SJSA1 (cell line): ENCODE measurements at regions not wholly inside any gene's neighbourhood (a gene's known extent, or its start where the extent isn't known, plus 50 kb on each side); places are given as distances from the start of the nearest gene placed in this dataset.
A peak's percentile ranks its signal among the peaks of the same experiment; 100 is the strongest.

Source experiments
- DNase-seq, 2 experiments: peaks; one replicate each; pipeline ENCODE4 v3.0.0-alpha.2; 2015 to 2020; ENCODE audit warnings: low spot score in 2 of 2, low read depth in 1 of 2
- H3K27ac ChIP-seq: fragments of 250-450 bp; sonication (Bioruptor Pico); 2 replicates; pipeline ENCODE4 v1.5.1; 2020; ENCODE audit warnings: mild to moderate bottlenecking, moderate library complexity
- H3K27me3 ChIP-seq: fragments of 250-450 bp; sonication (Bioruptor Pico); replicated peaks from 2 replicates; pipeline ENCODE4 v1.5.1; 2020; ENCODE audit warnings: mild to moderate bottlenecking, moderate library complexity
- H3K36me3 ChIP-seq: fragments of 250-450 bp; sonication (Bioruptor Pico); 2 replicates; pipeline ENCODE4 v1.5.1; 2020; ENCODE audit warnings: mild to moderate bottlenecking
- H3K4me1 ChIP-seq: fragments of 250-450 bp; sonication (Bioruptor Pico); replicated peaks from 2 replicates; pipeline ENCODE4 v1.6.1; 2021; ENCODE audit warnings: mild to moderate bottlenecking
- H3K4me3 ChIP-seq: fragments of 250-450 bp; sonication (Bioruptor Pico); 2 replicates; pipeline ENCODE4 v1.5.1; 2020; ENCODE audit warnings: mild to moderate bottlenecking
- H3K9me3 ChIP-seq: fragments of 250-450 bp; sonication (Bioruptor Pico); replicated peaks from 2 replicates; pipeline ENCODE4 v1.5.1; 2020; ENCODE audit warnings: mild to moderate bottlenecking

DNA sequence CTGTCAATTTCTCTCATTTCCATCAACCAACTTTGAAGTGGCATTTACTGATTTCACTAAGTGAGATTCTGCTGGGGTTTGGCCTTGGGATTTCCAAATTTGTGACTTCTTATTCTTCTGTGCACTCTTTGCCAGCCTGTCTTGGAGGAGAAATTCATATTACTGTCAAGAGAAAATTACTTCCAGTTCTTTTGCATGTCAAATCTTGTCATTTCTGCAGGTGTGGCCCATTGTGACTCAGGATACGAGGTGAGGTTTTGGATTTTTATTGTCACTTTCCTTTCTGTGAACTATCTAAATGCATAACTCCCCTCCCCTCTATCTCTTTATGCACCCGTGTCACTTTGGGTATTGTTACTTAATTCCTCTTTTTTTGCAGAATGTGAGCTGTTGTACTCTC lies 102.6 kb upstream of the GUCY1A1 start:
- no peaks in the 10 kb centered on the region for H3K27me3 ChIP-seq
- no peaks in the 10 kb centered on the region for H3K4me1 ChIP-seq
- no peaks in the 10 kb centered on the region for H3K36me3 ChIP-seq

DNA sequence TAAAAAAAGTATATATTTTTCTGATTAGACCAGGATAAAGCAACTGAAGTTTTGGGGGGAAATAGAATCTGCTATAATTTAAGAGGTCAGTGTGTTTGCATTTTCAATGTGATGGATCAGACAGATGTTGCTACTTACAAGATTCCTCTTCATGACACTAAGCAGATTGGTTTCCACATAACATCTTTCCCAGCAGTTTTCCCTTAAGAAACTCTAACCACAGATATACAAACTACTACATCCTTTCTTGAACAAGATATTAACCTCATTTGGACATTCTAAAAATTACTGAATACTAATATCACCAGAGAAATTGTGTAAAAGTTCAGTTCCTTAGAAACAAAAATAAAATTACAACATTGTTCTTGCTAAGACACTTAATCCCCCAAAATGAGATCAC lies 106.7 kb upstream of the GUCY1A1 start:
- Histone ChIP-seq H3K9me3 (no peaks in the 10 kb centered on the region), H3K27ac (no peak overlapping the region), H3K36me3 (no peaks in the 10 kb centered on the region), H3K27me3 (no peaks in the 10 kb centered on the region), H3K4me1 (no peaks in the 10 kb centered on the region), H3K4me3 (no peak overlapping the region)
- DNase-seq: no peak

More for the DNA sequence above, 102.6 kb upstream of the GUCY1A1 start:
- Histone ChIP-seq H3K27ac (no peak overlapping the region), H3K9me3 (no peaks in the 10 kb centered on the region), H3K4me3 (no peak overlapping the region)
- no peak for DNase-seq

GRCh38 chr4:155552180-155552579 lies 114.5 kb upstream of the GUCY1A1 start:
- H3K27me3 ChIP-seq: no peaks in the 10 kb centered on the region
- no peak overlapping the region for H3K27ac ChIP-seq
- H3K36me3 ChIP-seq: no peaks in the 10 kb centered on the region
- no peaks in the 10 kb centered on the region for H3K9me3 ChIP-seq
- H3K4me1 ChIP-seq: no peaks in the 10 kb centered on the region
- H3K4me3 ChIP-seq: no peak overlapping the region
- DNase-seq: no peak

GRCh38 chr4:155548173-155548572 lies 118.5 kb upstream of the GUCY1A1 start:
- DNase-seq: no peak
- no peaks in the 10 kb centered on the region for H3K36me3 ChIP-seq
- H3K4me3 ChIP-seq: no peak overlapping the region
- no peaks in the 10 kb centered on the region for H3K9me3 ChIP-seq
- H3K27ac ChIP-seq: no peak overlapping the region
- no peaks in the 10 kb centered on the region for H3K4me1 ChIP-seq
- no peaks in the 10 kb centered on the region for H3K27me3 ChIP-seq

GRCh38 chr4:155546451-155546850 lies 120.2 kb upstream of the GUCY1A1 start:
- Histone ChIP-seq H3K27ac (no peak overlapping the region), H3K4me3 (no peak overlapping the region), H3K4me1 (no peaks in the 10 kb centered on the region), H3K36me3 (no peaks in the 10 kb centered on the region), H3K9me3 (no peaks in the 10 kb centered on the region), H3K27me3 (no peaks in the 10 kb centered on the region)
- DNase-seq: no peak

GRCh38 chr4:155545456-155545855 lies 121.2 kb upstream of the GUCY1A1 start:
- H3K27ac ChIP-seq: no peak overlapping the region
- H3K27me3 ChIP-seq: no peaks in the 10 kb centered on the region
- DNase-seq: no peak
- no peaks in the 10 kb centered on the region for H3K36me3 ChIP-seq
- H3K4me1 ChIP-seq: no peaks in the 10 kb centered on the region
- no peaks in the 10 kb centered on the region for H3K9me3 ChIP-seq
- no peak overlapping the region for H3K4me3 ChIP-seq

DNA sequence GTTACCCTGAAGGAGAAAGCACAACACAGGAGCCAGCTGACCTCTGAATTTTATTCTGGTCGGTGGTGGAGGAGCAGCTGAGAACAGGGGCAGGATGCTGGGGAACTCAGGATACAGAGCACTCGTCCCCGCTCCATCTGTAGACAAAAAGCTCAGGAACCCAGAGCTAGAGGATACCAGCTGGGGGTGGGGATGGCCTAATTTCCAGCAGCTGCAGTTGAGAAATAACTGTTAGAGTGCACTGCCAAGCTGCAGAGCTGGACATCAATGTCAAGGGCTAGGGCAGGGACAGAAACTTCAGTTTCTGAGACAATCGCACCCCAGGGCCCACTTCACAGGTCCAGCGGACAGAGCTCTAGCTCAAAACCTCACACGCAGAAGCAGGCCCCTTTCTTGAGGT lies 122.1 kb upstream of the GUCY1A1 start:
- Histone ChIP-seq H3K4me1 (no peaks in the 10 kb centered on the region), H3K9me3 (no peaks in the 10 kb centered on the region), H3K27ac (no peak overlapping the region), H3K36me3 (no peaks in the 10 kb centered on the region), H3K27me3 (no peaks in the 10 kb centered on the region), H3K4me3 (no peak overlapping the region)
- no peak for DNase-seq

GRCh38 chr4:155543126-155543765 lies 123.4 kb upstream of the GUCY1A1 start:
- no peak overlapping the region for H3K27ac ChIP-seq
- peak; percentile 33 to 39 for DNase-seq

GRCh38 chr4:155542415-155542814 lies 124.2 kb upstream of the GUCY1A1 start:
- Histone ChIP-seq H3K36me3 (no peaks in the 10 kb centered on the region), H3K9me3 (no peaks in the 10 kb centered on the region), H3K4me3 (no peak overlapping the region), H3K27me3 (no peaks in the 10 kb centered on the region), H3K27ac (no peak overlapping the region), H3K4me1 (no peaks in the 10 kb centered on the region)
- no peak for DNase-seq

More at GRCh38 chr4:155543126-155543765, 123.4 kb upstream of the GUCY1A1 start:
- Histone ChIP-seq H3K36me3 (no peaks in the 10 kb centered on the region), H3K4me1 (no peaks in the 10 kb centered on the region), H3K9me3 (no peaks in the 10 kb centered on the region), H3K4me3 (no peak overlapping the region), H3K27me3 (no peaks in the 10 kb centered on the region)

GRCh38 chr4:155541716-155542115 lies 124.9 kb upstream of the GUCY1A1 start:
- no peak overlapping the region for H3K4me3 ChIP-seq
- no peaks in the 10 kb centered on the region for H3K4me1 ChIP-seq
- no peaks in the 10 kb centered on the region for H3K27me3 ChIP-seq
- H3K36me3 ChIP-seq: no peaks in the 10 kb centered on the region
- no peak overlapping the region for H3K27ac ChIP-seq
- DNase-seq: no peak
- H3K9me3 ChIP-seq: no peaks in the 10 kb centered on the region

DNA sequence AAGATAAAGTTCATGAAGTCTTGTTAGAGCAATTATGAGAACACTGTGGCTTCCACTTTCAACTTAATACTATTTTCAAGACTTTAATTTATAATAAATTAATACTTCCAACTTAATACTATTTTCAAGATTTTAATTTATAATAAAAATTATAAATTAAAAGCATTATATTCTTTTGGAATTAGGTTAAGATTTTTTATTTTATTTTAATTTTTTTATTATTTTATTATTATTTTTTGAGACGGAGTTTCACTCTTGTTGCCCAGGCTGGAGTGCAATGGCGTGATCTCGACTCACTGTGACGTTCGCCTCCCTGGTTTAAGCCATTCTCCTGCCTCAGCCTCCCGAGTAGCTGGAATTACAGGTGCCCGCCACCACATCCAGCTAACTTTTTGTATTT lies 126.0 kb upstream of the GUCY1A1 start:
- no peaks in the 10 kb centered on the region for H3K36me3 ChIP-seq
- H3K4me3 ChIP-seq: no peak overlapping the region
- no peak overlapping the region for H3K27ac ChIP-seq
- no peak for DNase-seq
- H3K27me3 ChIP-seq: no peaks in the 10 kb centered on the region
- H3K9me3 ChIP-seq: no peaks in the 10 kb centered on the region
- H3K4me1 ChIP-seq: no peaks in the 10 kb centered on the region

DNA sequence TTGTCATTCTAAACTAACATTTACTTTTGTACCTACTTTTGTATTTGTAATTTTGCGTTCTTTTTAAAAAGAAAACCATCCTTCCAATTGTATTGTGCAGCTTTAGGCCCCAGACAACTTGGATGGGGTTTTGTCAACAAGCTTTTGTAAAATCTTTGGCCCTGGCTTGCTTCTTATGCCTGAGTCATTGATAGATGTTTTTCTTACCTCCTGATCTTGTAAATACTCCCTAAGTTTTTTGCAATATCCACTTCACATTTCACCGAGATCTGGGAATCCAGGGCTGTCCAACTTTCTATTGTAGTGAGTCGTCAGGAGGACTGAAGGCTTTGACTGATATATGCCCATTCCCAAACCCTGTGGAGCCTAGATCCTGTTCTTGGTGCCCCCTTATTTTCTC lies 126.9 kb upstream of the GUCY1A1 start:
- Histone ChIP-seq H3K27ac (no peak overlapping the region), H3K27me3 (no peaks in the 10 kb centered on the region), H3K4me3 (no peak overlapping the region), H3K9me3 (no peaks in the 10 kb centered on the region), H3K36me3 (no peaks in the 10 kb centered on the region), H3K4me1 (no peaks in the 10 kb centered on the region)
- no peak for DNase-seq

DNA sequence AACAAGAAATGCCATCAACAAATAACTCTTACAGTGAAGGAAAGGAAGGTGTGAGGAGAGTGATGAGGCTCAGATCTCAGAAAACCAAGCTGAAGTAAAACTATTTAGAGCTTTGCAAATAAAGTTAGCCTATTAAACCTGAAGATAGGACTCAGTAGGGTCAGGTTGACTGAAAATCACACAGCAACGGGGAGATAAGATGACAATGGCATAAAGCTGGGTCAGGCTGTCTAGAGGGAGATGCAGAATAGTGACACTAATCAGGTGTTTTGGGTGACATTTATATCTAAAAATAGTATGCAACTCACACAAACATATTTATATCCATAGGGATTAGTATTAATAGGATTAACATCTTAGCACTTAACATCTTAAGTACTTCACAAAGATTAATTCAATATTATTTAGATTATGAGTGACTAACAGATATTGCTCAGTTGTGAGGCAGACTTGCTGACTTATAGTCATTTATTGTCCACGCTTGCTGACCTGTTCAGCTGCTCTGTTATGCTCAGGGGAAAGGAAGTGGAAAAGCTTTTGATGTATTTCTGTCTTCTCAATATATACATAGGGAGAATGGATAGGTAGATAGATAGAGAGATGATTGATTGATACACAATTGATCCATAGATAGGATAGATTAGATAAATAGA lies 130.7 kb upstream of the GUCY1A1 start:
- no peak for DNase-seq
- Histone ChIP-seq H3K4me1 (no peaks in the 10 kb centered on the region), H3K27ac (no peak overlapping the region), H3K36me3 (no peaks in the 10 kb centered on the region), H3K9me3 (no peaks in the 10 kb centered on the region), H3K27me3 (no peaks in the 10 kb centered on the region), H3K4me3 (no peak overlapping the region)

DNA sequence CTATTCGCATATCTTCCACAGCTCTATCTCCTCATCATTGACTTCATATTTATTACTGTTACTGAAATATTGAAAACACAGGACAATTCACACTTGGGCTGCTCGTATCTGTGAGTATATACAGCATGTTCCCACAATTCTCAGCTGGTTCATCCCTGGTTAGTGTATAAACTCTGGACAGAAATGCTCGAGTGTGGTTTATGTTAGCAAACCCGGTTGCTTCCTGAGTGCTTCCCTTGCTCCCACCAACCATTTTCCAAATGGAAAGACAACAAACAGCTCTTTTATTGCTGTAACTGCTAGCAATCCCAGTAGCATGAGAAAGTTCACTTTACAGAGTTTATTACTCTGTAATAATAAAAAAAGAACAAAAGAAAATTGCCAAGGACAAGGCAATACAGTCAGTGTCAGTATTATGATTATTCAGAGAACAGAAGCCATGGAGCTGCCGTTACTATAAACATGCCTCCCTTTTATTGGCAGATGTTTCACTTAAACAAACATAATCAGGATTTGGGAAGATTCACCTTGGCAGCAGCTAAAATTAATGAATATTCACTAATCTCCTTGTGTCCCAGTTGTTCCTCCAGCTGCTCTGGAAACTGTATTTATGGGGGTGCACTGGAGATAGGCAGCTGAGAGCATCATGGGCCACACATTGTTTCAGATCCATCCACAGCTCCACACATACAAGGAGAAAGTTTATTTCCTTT lies 134.1 kb upstream of the GUCY1A1 start:
- H3K9me3 ChIP-seq: no peaks in the 10 kb centered on the region
- H3K27ac ChIP-seq: no peak overlapping the region
- no peak overlapping the region for H3K4me3 ChIP-seq
- no peaks in the 10 kb centered on the region for H3K4me1 ChIP-seq
- no peaks in the 10 kb centered on the region for H3K36me3 ChIP-seq
- no peak for DNase-seq
- H3K27me3 ChIP-seq: no peaks in the 10 kb centered on the region
